ENCODE measurements at regions not wholly inside any gene's neighbourhood (a gene's known extent, or its start where the extent isn't known, plus 50 kb on each side); places are given as distances from the start of the nearest gene placed in this dataset.

DNA sequence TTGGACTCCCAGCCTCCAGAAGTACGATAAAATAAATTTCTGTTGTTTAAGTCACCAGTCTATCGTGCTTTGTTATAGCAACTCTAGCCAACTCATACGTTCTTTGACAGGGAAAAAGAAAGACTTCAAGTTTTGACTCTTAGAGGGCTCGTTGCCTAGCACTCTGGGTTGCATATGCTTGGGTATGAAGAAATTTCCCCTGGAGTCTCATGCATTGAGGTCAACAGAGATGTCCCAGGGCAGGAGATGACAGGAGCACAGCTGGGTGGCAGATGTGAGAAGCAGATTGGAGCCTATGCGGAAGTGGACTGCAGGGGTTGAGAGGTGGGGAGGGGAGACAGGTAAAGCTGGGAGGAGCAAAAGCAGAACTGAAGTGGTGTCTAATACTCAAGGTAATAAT lies 63.3 kb upstream of the JAZF1 start:
- no peak overlapping the region for H3K4me3 ChIP-seq (ENCODE audit: low read depth, low read length)
- DNase-seq (ENCODE audit: low read depth, low spot score): no peak
- CTCF ChIA-PET: no interaction called here
- TF ChIP-seq CTCF (IDR thresholded peaks at IDR 0.05; ENCODE audit: low read depth, low read length): no peak
- H3K27ac ChIP-seq (ENCODE audit: low read depth, low read length): no peak overlapping the region
- no peaks in the 10 kb centered on the region for H3K9me3 ChIP-seq (ENCODE audit: control insufficient read depth, insufficient read depth, low read length)
- POLR2A ChIA-PET: no interaction called here
- H3K27me3 ChIP-seq (ENCODE audit: control insufficient read depth, insufficient read depth, low read length): no peaks in the 10 kb centered on the region

GRCh38 chr7:28245123-28245878 lies 64.7 kb upstream of the JAZF1 start:
- Histone ChIP-seq H3K4me3 (ENCODE audit: low read depth, low read length) (no peak overlapping the region), H3K9me3 (ENCODE audit: control insufficient read depth, insufficient read depth, low read length) (no peaks in the 10 kb centered on the region), H3K27ac (ENCODE audit: low read depth, low read length) (no peak overlapping the region), H3K27me3 (ENCODE audit: control insufficient read depth, insufficient read depth, low read length) (no peaks in the 10 kb centered on the region)
- ChIA-PET POLR2A (no interaction called here), CTCF (no interaction called here)
- no peak for DNase-seq (ENCODE audit: low read depth, low spot score)
- TF ChIP-seq CTCF (IDR thresholded peaks at IDR 0.05; ENCODE audit: low read depth, low read length): no peak

DNA sequence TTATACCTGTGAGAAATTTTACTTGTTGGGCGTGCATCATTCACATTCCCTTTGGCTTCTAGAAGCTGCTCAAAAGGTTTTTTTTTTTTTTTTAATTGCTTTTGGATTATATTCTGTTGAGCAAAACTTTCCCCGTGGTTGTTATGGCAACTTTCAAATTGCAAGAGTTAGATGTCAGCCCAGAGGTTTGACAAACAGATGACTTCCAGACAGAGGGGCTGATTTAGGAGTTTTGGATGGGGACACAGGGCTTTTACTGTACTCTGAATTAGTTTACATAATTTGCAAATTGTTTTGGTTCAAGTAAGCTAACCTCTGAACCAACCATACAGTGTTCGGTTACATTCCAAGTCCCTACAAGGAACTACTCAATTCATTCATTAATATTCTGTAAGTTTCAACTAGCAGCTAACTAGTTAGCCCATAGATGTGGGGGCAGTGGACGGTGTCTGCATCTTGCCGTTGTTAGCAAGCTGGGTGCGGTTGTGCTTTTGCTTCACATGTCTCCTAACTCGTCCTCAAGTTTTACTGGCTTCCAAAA lies 66.4 kb upstream of the JAZF1 start:
- Histone ChIP-seq H3K27ac (ENCODE audit: low read depth, low read length) (no peak overlapping the region), H3K27me3 (ENCODE audit: control insufficient read depth, insufficient read depth, low read length) (no peaks in the 10 kb centered on the region), H3K4me3 (ENCODE audit: low read depth, low read length) (no peak overlapping the region), H3K9me3 (ENCODE audit: control insufficient read depth, insufficient read depth, low read length) (no peaks in the 10 kb centered on the region)
- TF ChIP-seq CTCF (IDR thresholded peaks at IDR 0.05; ENCODE audit: low read depth, low read length): no peak
- POLR2A ChIA-PET: no interaction called here
- CTCF ChIA-PET: interaction anchor here (0.6 kb wide), 1 partner anchor 150 kb away, joined by 5 read pairs; no protein-coding TSS in a partner anchor
- DNase-seq (ENCODE audit: low read depth, low spot score): no peak

DNA sequence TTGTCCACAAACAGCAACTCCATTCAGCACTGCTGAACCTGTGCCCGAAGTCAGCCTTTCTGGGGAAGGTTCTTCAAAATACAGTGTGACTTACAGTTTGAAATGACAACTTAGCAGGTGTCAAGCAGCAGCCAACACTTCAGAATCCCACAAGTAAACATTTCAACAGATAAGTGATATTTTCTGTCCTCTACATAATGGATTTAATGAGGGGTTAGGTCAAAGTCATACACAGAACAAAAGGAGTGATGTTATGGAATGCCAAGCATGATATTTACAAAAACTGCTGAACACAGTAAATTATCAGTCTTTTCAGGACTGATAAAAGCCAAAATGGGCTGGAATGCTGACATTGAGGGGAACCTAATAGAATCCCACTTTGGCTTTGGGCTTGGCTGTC lies 77.6 kb upstream of the JAZF1 start:
- H3K9me3 ChIP-seq (ENCODE audit: control insufficient read depth, insufficient read depth, low read length): no peaks in the 10 kb centered on the region
- ChIA-PET POLR2A (no interaction called here), CTCF (no interaction called here)
- no peak for DNase-seq (ENCODE audit: low read depth, low spot score)
- no peak for TF ChIP-seq CTCF (IDR thresholded peaks at IDR 0.05; ENCODE audit: low read depth, low read length)
- no peak overlapping the region for H3K4me3 ChIP-seq (ENCODE audit: low read depth, low read length)
- no peak overlapping the region for H3K27ac ChIP-seq (ENCODE audit: low read depth, low read length)
- H3K27me3 ChIP-seq (ENCODE audit: control insufficient read depth, insufficient read depth, low read length): peaks cover 16% of the 10 kb centered on the region

DNA sequence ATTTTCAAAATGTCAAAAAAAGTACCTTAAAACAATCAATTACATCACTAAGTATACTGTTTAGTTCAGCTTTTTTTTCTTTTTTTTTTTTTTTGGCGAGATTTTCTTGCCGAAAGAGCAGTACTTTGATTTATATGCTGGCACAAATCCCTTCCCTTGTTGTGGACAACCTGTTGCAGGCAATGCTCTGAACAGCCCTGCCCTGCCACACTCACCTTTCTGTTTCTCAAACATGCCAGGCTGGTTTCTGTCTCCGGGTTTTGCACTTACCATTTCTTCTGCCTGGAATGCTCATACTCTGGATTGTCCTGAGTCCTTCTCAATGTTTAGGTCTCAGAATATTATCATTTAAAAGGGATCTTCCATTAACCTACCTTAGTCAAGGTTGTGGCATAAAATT lies 80.4 kb upstream of the JAZF1 start:
- Histone ChIP-seq H3K27ac (ENCODE audit: low read depth, low read length) (no peak overlapping the region), H3K27me3 (ENCODE audit: control insufficient read depth, insufficient read depth, low read length) (peaks cover 18% of the 10 kb centered on the region), H3K4me3 (ENCODE audit: low read depth, low read length) (no peak overlapping the region), H3K9me3 (ENCODE audit: control insufficient read depth, insufficient read depth, low read length) (no peaks in the 10 kb centered on the region)
- ChIA-PET POLR2A (no interaction called here), CTCF (interaction anchor here (0.6 kb wide), 1 partner anchor 161 kb away, joined by 3 read pairs; no protein-coding TSS in a partner anchor)
- DNase-seq (ENCODE audit: low read depth, low spot score): no peak
- no peak for TF ChIP-seq CTCF (IDR thresholded peaks at IDR 0.05; ENCODE audit: low read depth, low read length)
